CD4-positive, alpha-beta T cell (primary cell): ENCODE measurements at regions not wholly inside any gene's neighbourhood (a gene's known extent, or its start where the extent isn't known, plus 50 kb on each side); places are given as distances from the start of the nearest gene placed in this dataset.

Experiments used
- ATAC-seq: fragments of 200-7000 bp; cut with Tn5 transposase; one replicate; pipeline ENCODE4 v1.10.0; 2022; ENCODE audit warnings: mild to moderate bottlenecking; ENCODE audit not compliant: poor library complexity
- CTCF ChIA-PET: fragments of 350-600 bp; sonication (Branson Sonifier 250); formaldehyde crosslinking; loops from one replicate; lab custom pipeline; 2021; ENCODE audit warnings: antibody characterized with exemption, inconsistent platforms; lab: Charles Lee
- POLR2A ChIA-PET: fragments of 350-600 bp; sonication (Branson Sonifier 250); formaldehyde crosslinking; loops from one replicate; lab custom pipeline; 2021; ENCODE audit warnings: antibody characterized with exemption, inconsistent platforms; lab: Charles Lee
- DNase-seq, 14 experiments: peaks; one replicate each; pipeline ENCODE4 v3.0.0-alpha.2; 2013 to 2020; ENCODE audit warnings: mixed read lengths in 2 of 14
- H3K27ac ChIP-seq, 2 donors: one replicate each; pipeline versions ENCODE4 v1.5.1 to v1.7.0; 2013; ENCODE audit warnings: low read length in 2 of 2, low read depth in 1 of 2, mild to moderate bottlenecking in 1 of 2
- H3K27me3 ChIP-seq, 2 experiments: 1 replicate in 1 of 2; 2 replicates in 1 of 2; pipeline versions ENCODE4 v1.6.1 to v1.7.0; 2013; ENCODE audit warnings: low read length in 2 of 2, control low read depth in 1 of 2, mild to moderate bottlenecking in 1 of 2, moderate library complexity in 1 of 2; ENCODE audit not compliant: insufficient read depth in 2 of 2, control insufficient read depth in 1 of 2
- H3K36me3 ChIP-seq: one replicate; pipeline ENCODE4 v1.6.1; 2013; ENCODE audit warnings: low read length, control low read depth; ENCODE audit not compliant: insufficient read depth
- H3K4me1 ChIP-seq: one replicate; pipeline ENCODE4 v1.6.1; 2013; ENCODE audit warnings: low read length, control low read depth; ENCODE audit not compliant: insufficient read depth
- H3K4me3 ChIP-seq: one replicate; pipeline ENCODE4 v1.5.1; 2013; ENCODE audit warnings: mild to moderate bottlenecking, low read length, moderate library complexity
- H3K9me3 ChIP-seq, 2 experiments: 1 replicate in 1 of 2; 2 replicates in 1 of 2; pipeline versions ENCODE4 v1.6.1 to v1.7.0; 2013; ENCODE audit warnings: low read length in 2 of 2, mild to moderate bottlenecking in 2 of 2, control low read depth in 1 of 2, moderate library complexity in 1 of 2; ENCODE audit not compliant: control insufficient read depth in 1 of 2, insufficient read depth in 1 of 2
- H3K27ac Mint-ChIP-seq: one replicate; pipeline ENCODE4 v1.8.0; 2020; ENCODE audit warnings: mixed read lengths
- H3K27me3 Mint-ChIP-seq: one replicate; pipeline ENCODE4 v1.8.0; 2021; ENCODE audit warnings: mixed read lengths
- H3K36me3 Mint-ChIP-seq: one replicate; pipeline ENCODE4 v1.8.0; 2021; ENCODE audit warnings: low read depth, mixed read lengths
- H3K4me1 Mint-ChIP-seq: one replicate; pipeline ENCODE4 v1.8.0; 2021; ENCODE audit warnings: low read depth, mixed read lengths
- H3K4me3 Mint-ChIP-seq: one replicate; pipeline ENCODE4 v1.8.0; 2020; ENCODE audit warnings: mild to moderate bottlenecking, mixed read lengths
- H3K9me3 Mint-ChIP-seq: one replicate; pipeline ENCODE4 v1.8.0; 2020; ENCODE audit warnings: mixed read lengths
- CTCF ChIP-seq: fragments of 200-600 bp; IDR thresholded peaks from one replicate; pipeline ENCODE4 v1.8.0; 2022; ENCODE audit warnings: antibody characterized with exemption, mild to moderate bottlenecking
- intact Hi-C, 2 experiments: fragments of 100-400 bp; cut with DNase I in 1 of 2; cut with micrococcal nuclease in 1 of 2; formaldehyde crosslinking; loops; one replicate each; pipeline versions ENCODE4 v1.15.1 to v1.9.0; 2023 to 2025; cut with DNase I, micrococcal nuclease

DNA sequence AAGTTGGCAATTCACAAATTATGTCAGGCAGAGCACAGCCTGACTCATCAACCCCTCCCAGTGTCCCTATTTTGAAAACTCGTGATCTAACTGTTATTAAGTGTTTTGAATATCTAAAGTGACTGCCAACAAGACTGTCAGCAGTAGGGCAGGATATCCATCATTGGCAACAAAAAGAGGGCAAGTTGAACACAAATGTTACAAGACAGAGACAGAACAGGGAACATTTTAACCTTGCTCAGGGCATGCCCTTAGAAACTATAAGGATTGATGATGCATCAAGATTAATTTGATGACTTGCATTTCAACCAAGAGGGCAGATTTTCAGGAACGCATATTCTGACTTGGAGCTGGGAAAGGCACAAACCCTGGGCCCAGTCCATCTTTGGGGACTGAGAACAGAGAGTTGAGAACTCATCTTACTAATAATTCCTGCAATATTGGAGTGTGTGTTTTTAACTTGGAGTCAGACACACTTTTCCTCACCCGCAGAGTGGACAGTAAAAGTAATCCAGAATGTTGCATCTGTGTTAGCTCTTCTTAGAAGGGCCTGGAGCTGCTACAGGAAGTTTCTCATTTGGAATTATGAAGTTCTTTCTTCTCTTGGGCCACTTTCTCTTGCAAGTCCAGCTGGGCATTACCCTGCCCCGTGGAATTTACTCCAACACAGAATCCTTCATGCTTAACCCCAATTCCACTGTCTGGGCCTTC lies 317.2 kb downstream of the LTN1 start:
- no peaks in the 10 kb centered on the region for H3K36me3 ChIP-seq
- H3K9me3 ChIP-seq, result peaks cover 0 to 9% of the 10 kb centered on the region in 2 experiments
- Mint-ChIP-seq H3K9me3 (peaks cover 2% of the 10 kb centered on the region), H3K36me3 (peaks cover 35% of the 10 kb centered on the region), H3K4me1 (no peaks in the 10 kb centered on the region), H3K4me3 (no peak overlapping the region), H3K27me3 (no peaks in the 10 kb centered on the region), H3K27ac (no peak overlapping the region)
- CTCF ChIA-PET, result no interaction called here
- TF ChIP-seq CTCF, result no peak
- no peak overlapping the region for H3K27ac ChIP-seq
- no peaks in the 10 kb centered on the region for H3K27me3 ChIP-seq
- POLR2A ChIA-PET, result no interaction called here
- ATAC-seq, result no peak
- H3K4me1 ChIP-seq, result no peaks in the 10 kb centered on the region
- no peak for DNase-seq
- no peak overlapping the region for H3K4me3 ChIP-seq
- intact Hi-C loops, result no loop called here

- H3K9me3 Mint-ChIP-seq, result peaks cover 2% of the 10 kb centered on the region
- ChIA-PET CTCF (no interaction called here), POLR2A (no interaction called here)
- no peak for TF ChIP-seq CTCF
- H3K4me1 Mint-ChIP-seq, result no peaks in the 10 kb centered on the region
- no peaks in the 10 kb centered on the region for H3K36me3 ChIP-seq
- H3K27ac ChIP-seq, result no peak overlapping the region
- no peaks in the 10 kb centered on the region for H3K27me3 ChIP-seq
- ATAC-seq (no peak), DNase-seq (no peak)
- H3K4me3 ChIP-seq, result no peak overlapping the region
- H3K27ac Mint-ChIP-seq, result no peak overlapping the region
- peaks cover 0 to 9% of the 10 kb centered on the region in 2 experiments for H3K9me3 ChIP-seq
- H3K36me3 Mint-ChIP-seq, result peaks cover 31% of the 10 kb centered on the region
- no peak overlapping the region for H3K4me3 Mint-ChIP-seq
- intact Hi-C loops, result no loop called here
- no peaks in the 10 kb centered on the region for H3K27me3 Mint-ChIP-seq
- no peaks in the 10 kb centered on the region for H3K4me1 ChIP-seq
Observed at GRCh38 chr21:28674763-28675162, 317.9 kb downstream of the LTN1 start.

- ATAC-seq, result no peak
- no peak for DNase-seq
- H3K4me1 ChIP-seq, result no peaks in the 10 kb centered on the region
- ChIA-PET CTCF (no interaction called here), POLR2A (no interaction called here)
- no peak for TF ChIP-seq CTCF
- no peaks in the 10 kb centered on the region for H3K27me3 ChIP-seq
- H3K9me3 Mint-ChIP-seq, result peaks cover 2% of the 10 kb centered on the region
- no peak overlapping the region for H3K27ac ChIP-seq
- no peaks in the 10 kb centered on the region for H3K4me1 Mint-ChIP-seq
- H3K36me3 ChIP-seq, result no peaks in the 10 kb centered on the region
- peaks cover 37% of the 10 kb centered on the region for H3K36me3 Mint-ChIP-seq
- no peak overlapping the region for H3K27ac Mint-ChIP-seq
- no peak overlapping the region for H3K4me3 ChIP-seq
- intact Hi-C loops, result no loop called here
- H3K9me3 ChIP-seq, result peaks cover 0 to 4% of the 10 kb centered on the region in 2 experiments
- no peaks in the 10 kb centered on the region for H3K27me3 Mint-ChIP-seq
- no peak overlapping the region for H3K4me3 Mint-ChIP-seq
Observed at GRCh38 chr21:28671549-28672195, 321.0 kb downstream of the LTN1 start.
